Activated CD4-positive, alpha-beta memory T cell treated with anti-CD3 and anti-CD28 coated beads for 36 hours (primary cell): ENCODE measurements at regions not wholly inside any gene's neighbourhood (a gene's known extent, or its start where the extent isn't known, plus 50 kb on each side); places are given as distances from the start of the nearest gene placed in this dataset.
"Not testable (repeated sequence)": the region's sequence is repeated elsewhere in the genome, so short reads cannot be mapped to it uniquely, and the experiment has no call there.

Source experiments
- CTCF ChIA-PET: fragments of 350-600 bp; sonication (Branson Sonifier 250); formaldehyde crosslinking; loops from one replicate; lab custom pipeline; 2021; ENCODE audit warnings: antibody characterized with exemption, inconsistent platforms; lab: Charles Lee
- POLR2A ChIA-PET: fragments of 350-600 bp; sonication (Branson Sonifier 250); formaldehyde crosslinking; loops from one replicate; lab custom pipeline; 2021; ENCODE audit warnings: antibody characterized with exemption; lab: Charles Lee
- DNase-seq: peaks from one replicate; pipeline ENCODE4 v3.0.0-alpha.2; 2020
- H3K27ac Mint-ChIP-seq: one replicate; pipeline ENCODE4 v1.8.0; 2021; ENCODE audit warnings: mixed read lengths
- H3K27me3 Mint-ChIP-seq: one replicate; pipeline ENCODE4 v1.8.0; 2021; ENCODE audit warnings: mixed read lengths
- H3K36me3 Mint-ChIP-seq: one replicate; pipeline ENCODE4 v1.8.0; 2021; ENCODE audit warnings: mixed read lengths
- H3K4me1 Mint-ChIP-seq: one replicate; pipeline ENCODE4 v1.8.0; 2021; ENCODE audit warnings: low read depth, mixed read lengths
- H3K4me3 Mint-ChIP-seq: one replicate; pipeline ENCODE4 v1.8.0; 2021; ENCODE audit warnings: mild to moderate bottlenecking, mixed read lengths
- H3K9me3 Mint-ChIP-seq: one replicate; pipeline ENCODE4 v1.8.0; 2021; ENCODE audit warnings: mixed read lengths
- intact Hi-C: fragments of 100-400 bp; cut with micrococcal nuclease; formaldehyde crosslinking; loops from one replicate; pipeline ENCODE4 v1.15.1; 2023

DNA sequence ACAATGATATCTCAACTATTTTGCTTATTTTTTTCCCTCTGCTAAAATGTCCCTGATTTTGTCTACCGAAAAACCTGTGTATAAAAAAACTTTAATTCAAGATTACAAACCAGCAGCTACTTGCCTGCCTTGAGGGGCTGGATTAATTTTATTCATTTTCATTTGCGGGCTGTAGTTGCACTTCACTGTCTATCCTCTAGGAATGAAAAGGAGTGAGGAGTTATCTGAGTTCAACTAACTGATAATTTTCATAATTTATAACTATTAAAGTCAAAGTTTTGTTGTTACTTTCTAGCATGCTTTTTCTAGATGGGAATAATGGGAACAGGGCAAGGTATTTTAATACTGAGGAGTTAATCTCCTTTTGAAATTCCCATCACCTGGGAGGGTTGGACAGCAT lies 50.3 kb upstream of the AGTPBP1 start:
- H3K4me3 Mint-ChIP-seq, intact Hi-C loops, H3K27me3 Mint-ChIP-seq, DNase-seq, POLR2A ChIA-PET, H3K36me3 Mint-ChIP-seq, H3K4me1 Mint-ChIP-seq, H3K27ac Mint-ChIP-seq, H3K9me3 Mint-ChIP-seq: not testable (repeated sequence)
- CTCF ChIA-PET = interaction anchor here (1.3 kb wide), 1 partner anchor 1395 kb away, joined by 3 read pairs; no protein-coding TSS in a partner anchor

DNA sequence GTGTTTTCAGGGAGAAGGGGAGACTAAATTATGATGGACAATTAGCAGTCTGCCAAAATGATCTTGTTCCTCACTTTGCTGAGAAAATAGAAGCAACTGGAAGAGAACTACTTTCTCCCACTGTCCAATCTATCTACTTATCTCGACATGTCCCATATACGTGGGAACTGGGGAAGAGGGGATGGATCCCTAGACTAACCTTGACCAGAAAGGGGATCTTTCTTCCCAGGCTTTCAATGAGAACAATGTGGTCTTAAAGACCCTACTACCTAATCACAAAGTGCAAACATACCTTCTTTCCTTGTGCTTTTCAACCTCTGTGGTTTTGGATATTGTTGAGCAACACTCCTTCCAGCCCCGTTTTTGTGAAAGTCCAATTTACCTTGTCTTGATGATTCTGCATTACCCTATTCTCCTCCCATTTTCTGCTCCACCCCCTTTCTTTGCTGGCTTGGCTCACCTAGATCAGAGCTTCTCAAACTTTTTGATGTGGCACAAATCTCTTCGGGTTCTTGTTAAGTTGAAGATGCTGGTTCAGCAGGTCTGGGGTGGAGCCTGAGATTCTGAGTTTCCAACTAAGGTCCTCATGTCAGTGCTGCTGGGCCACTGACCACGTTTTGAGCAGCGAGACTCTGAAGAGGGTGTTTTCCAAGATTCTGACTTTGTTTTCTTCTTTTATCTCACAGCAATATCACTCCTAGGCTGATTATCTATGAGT lies 61.4 kb upstream of the AGTPBP1 start:
- CTCF ChIA-PET = interaction anchor here (0.6 kb wide), 1 partner anchor 20 kb away, joined by 3 read pairs; no protein-coding TSS in a partner anchor
- POLR2A ChIA-PET, H3K27ac Mint-ChIP-seq, H3K9me3 Mint-ChIP-seq, H3K27me3 Mint-ChIP-seq, H3K4me3 Mint-ChIP-seq, H3K4me1 Mint-ChIP-seq, H3K36me3 Mint-ChIP-seq: not testable (repeated sequence)
- intact Hi-C loops = loop anchor here (10.0 kb wide), 1 partner anchor 552 kb away; the partner anchor contains the start of gene TUT7
- peak; percentile 18 for DNase-seq

GRCh38 chr9:85804847-85805133 lies 63.0 kb upstream of the AGTPBP1 start:
- H3K4me1 Mint-ChIP-seq, CTCF ChIA-PET, POLR2A ChIA-PET, H3K9me3 Mint-ChIP-seq, H3K27ac Mint-ChIP-seq, DNase-seq, H3K27me3 Mint-ChIP-seq: not testable (repeated sequence)
- intact Hi-C loops = loop anchor here (1.0 to 10.0 kb wide), 3 partner anchors 62 to 550 kb away; partner anchors contain the start of genes NAA35 and TUT7
- Mint-ChIP-seq H3K36me3 (peaks cover 12% of the 10 kb centered on the region), H3K4me3 (peak overlapping the region; percentile 70)

DNA sequence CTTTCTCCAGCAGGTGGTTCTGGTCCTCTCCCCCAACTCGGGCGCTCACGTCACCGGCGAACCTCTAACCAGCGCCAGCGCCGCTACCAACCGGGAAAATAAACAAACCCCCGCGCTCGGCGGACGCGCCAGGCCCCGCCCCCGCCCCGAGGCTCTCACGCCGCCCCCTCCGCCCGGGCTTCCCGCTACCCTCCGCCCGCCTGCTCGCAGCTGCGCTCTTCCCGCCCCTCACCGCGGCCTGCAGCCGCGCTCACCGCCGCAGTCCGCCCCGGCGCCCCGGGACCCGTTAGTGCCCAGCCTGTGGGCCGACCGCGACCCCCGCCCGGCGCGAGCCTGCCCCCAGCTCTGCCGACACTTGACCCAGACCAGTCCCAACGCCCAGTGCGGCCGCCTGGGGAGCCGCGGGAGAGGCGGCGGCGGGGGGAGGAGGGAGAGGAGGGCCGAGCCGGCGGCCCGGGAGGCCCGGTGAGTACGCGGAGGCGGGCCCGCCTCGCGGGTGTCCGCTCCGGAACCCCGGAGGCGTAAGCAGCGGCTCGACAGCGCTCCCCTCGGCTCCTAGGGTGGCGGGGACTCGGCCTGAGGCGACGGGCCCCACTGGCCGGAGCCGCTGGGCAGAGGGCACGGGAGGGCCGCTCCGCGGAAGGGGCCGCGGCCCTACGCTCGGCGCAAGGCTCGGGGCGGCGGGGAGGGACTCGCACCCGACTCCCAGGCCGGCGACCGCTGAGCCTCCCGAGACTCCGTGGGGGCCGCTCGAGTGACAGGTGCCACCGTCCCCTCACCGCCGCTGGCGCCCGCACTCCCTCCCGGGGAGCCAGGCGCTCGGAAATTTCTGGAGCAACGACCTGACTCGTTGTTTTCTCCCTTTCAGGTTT lies 63.6 kb upstream of the AGTPBP1 start:
- Mint-ChIP-seq H3K36me3 (peaks cover 12% of the 10 kb centered on the region), H3K4me3 (peak overlapping the region; percentile 76)
- intact Hi-C loops = loop anchor here (1.0 to 10.0 kb wide), 3 partner anchors 63 to 549 kb away; partner anchors contain the start of genes NAA35 and TUT7
- H3K27ac Mint-ChIP-seq, POLR2A ChIA-PET, H3K27me3 Mint-ChIP-seq, H3K4me1 Mint-ChIP-seq, CTCF ChIA-PET, H3K9me3 Mint-ChIP-seq: not testable (repeated sequence)
- DNase-seq = peak; percentile 84

DNA sequence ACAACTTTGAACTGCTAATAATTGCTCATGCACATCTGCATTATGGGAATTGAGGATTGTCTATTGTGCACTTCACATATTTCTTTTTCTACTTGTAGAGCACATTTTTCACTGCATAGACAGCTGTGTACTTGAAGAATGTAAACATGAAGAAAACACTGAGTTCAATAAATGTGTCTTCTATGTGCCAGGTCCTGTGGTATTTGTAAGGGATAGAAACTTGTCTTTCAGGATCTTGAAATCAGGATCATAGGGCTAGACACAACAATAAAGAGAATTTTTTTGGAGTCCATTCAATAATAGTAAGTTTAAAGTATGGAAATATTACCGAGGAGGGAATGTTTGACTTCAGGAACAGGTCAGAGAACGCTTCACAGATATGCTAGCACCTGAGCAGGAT lies 66.6 kb upstream of the AGTPBP1 start:
- not testable (repeated sequence) for H3K9me3 Mint-ChIP-seq

GRCh38 chr9:85813388-85813787 lies 71.6 kb upstream of the AGTPBP1 start:
- DNase-seq, intact Hi-C loops, H3K27ac Mint-ChIP-seq, H3K9me3 Mint-ChIP-seq, H3K4me3 Mint-ChIP-seq, CTCF ChIA-PET, H3K27me3 Mint-ChIP-seq, H3K4me1 Mint-ChIP-seq, POLR2A ChIA-PET, H3K36me3 Mint-ChIP-seq: not testable (repeated sequence)

More for the DNA sequence above, 66.6 kb upstream of the AGTPBP1 start:
- POLR2A ChIA-PET, H3K4me1 Mint-ChIP-seq, H3K27me3 Mint-ChIP-seq, H3K4me3 Mint-ChIP-seq, H3K27ac Mint-ChIP-seq, DNase-seq: not testable (repeated sequence)
- CTCF ChIA-PET = interaction anchor here (0.7 kb wide), 1 partner anchor 517 kb away, joined by 3 read pairs; no protein-coding TSS in a partner anchor
- H3K36me3 Mint-ChIP-seq = peaks cover 14% of the 10 kb centered on the region
- intact Hi-C loops = loop anchor here (10.0 kb wide), 1 partner anchor 546 kb away; the partner anchor contains the start of gene TUT7

DNA sequence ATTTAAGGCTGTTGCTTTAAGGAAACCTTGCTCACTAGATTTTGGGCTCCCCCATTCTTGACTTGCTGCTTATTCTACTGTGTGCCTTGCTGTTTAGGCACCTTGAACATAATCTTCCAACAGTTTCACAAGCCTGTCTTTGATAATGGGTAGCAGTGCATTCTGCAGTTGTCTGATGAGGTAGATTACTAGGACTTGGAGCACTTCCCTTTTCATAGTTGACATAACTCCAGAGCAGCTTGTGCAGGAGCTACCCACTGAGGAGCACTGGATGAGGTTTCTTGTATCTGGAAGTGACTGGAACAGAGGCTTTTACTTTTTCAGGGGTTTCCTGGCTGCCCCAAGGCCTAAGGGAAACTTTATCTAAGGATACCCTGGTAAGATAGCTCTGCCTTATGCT lies 73.0 kb upstream of the AGTPBP1 start:
- H3K36me3 Mint-ChIP-seq, H3K4me1 Mint-ChIP-seq, H3K4me3 Mint-ChIP-seq, DNase-seq, H3K9me3 Mint-ChIP-seq, H3K27ac Mint-ChIP-seq, CTCF ChIA-PET, POLR2A ChIA-PET, H3K27me3 Mint-ChIP-seq, intact Hi-C loops: not testable (repeated sequence)

GRCh38 chr9:85818971-85819370 lies 77.2 kb upstream of the AGTPBP1 start:
- H3K4me3 Mint-ChIP-seq, H3K27ac Mint-ChIP-seq, H3K4me1 Mint-ChIP-seq, intact Hi-C loops, POLR2A ChIA-PET, H3K27me3 Mint-ChIP-seq, DNase-seq, H3K9me3 Mint-ChIP-seq, H3K36me3 Mint-ChIP-seq: not testable (repeated sequence)
- CTCF ChIA-PET = interaction anchor here (1.1 kb wide), 1 partner anchor 383 kb away, joined by 3 read pairs; no protein-coding TSS in a partner anchor

DNA sequence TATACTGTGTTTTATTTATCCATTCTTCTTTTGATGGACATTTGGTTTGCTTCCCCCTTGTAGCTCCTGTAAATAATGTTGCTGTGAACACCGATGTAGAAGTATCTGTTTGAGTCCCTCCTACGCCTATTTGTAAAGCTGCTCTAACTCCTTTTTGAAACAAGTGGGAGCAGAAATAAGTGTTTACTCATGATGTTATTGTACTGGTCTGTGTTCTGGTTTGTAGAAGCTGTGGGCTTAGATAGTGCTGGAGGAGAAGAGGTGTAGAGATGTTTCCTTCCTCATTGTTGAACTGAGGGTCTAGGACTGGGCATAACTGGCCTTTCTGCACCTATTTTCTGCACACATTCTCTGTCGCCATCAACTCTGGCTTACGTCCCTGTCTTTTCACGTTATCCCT lies 78.8 kb upstream of the AGTPBP1 start:
- H3K9me3 Mint-ChIP-seq, H3K27ac Mint-ChIP-seq, POLR2A ChIA-PET, H3K36me3 Mint-ChIP-seq, DNase-seq, intact Hi-C loops, H3K27me3 Mint-ChIP-seq, H3K4me1 Mint-ChIP-seq, H3K4me3 Mint-ChIP-seq: not testable (repeated sequence)
- CTCF ChIA-PET = interaction anchor here (0.6 kb wide), 1 partner anchor 160 kb away, joined by 3 read pairs; no protein-coding TSS in a partner anchor

GRCh38 chr9:85824949-85825348 lies 83.2 kb upstream of the AGTPBP1 start:
- H3K4me3 Mint-ChIP-seq, DNase-seq, H3K27ac Mint-ChIP-seq, POLR2A ChIA-PET, H3K27me3 Mint-ChIP-seq, H3K4me1 Mint-ChIP-seq, H3K9me3 Mint-ChIP-seq, H3K36me3 Mint-ChIP-seq: not testable (repeated sequence)
- CTCF ChIA-PET = interaction anchor here (0.5 kb wide), 1 partner anchor 11 kb away, joined by 3 read pairs; no protein-coding TSS in a partner anchor
- intact Hi-C loops = loop anchor here (1.0 kb wide), 1 partner anchor 75 kb away; no protein-coding TSS in a partner anchor

GRCh38 chr9:85834591-85834990 lies 92.8 kb upstream of the AGTPBP1 start:
- H3K27ac Mint-ChIP-seq, POLR2A ChIA-PET, intact Hi-C loops, CTCF ChIA-PET, H3K27me3 Mint-ChIP-seq, H3K36me3 Mint-ChIP-seq, H3K4me1 Mint-ChIP-seq, H3K4me3 Mint-ChIP-seq, H3K9me3 Mint-ChIP-seq, DNase-seq: not testable (repeated sequence)

DNA sequence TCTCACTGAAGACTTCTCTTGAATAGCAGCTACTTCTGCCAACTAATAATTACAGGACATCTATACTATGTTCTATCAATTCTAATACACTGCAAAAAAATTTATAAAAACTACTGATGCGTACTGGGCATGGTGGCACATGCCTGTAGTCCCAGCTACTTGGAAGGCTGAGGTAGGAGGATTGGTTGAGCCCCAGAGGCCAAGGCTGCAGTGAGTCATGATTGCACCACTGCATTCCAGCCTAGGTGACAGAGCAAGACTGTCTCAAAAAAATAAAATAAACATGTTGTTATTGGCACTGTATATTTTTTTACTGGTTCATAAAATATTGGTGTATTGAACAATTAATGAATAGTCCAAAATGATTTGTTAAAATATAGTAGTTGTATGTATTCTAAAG lies 97.0 kb upstream of the NAA35 start:
- CTCF ChIA-PET, intact Hi-C loops: not testable (repeated sequence)

More for the DNA sequence above, 97.0 kb upstream of the NAA35 start:
- DNase-seq, H3K27ac Mint-ChIP-seq, H3K4me3 Mint-ChIP-seq, H3K4me1 Mint-ChIP-seq, POLR2A ChIA-PET, H3K27me3 Mint-ChIP-seq, H3K9me3 Mint-ChIP-seq: not testable (repeated sequence)
- peaks cover 13% of the 10 kb centered on the region for H3K36me3 Mint-ChIP-seq
